ENCODE measurements at regions not wholly inside any gene's neighbourhood (a gene's known extent, or its start where the extent isn't known, plus 50 kb on each side); places are given as distances from the start of the nearest gene placed in this dataset.

GRCh38 chr2:203631068-203631757, 75.2 kb upstream of the CD28 start:
- in situ Hi-C loops (cut with MboI) (no loop called here), intact Hi-C loops (cut with micrococcal nuclease; ENCODE audit: unreplicated experiment) (no loop called here)
- POLR2A ChIA-PET = interaction anchor here (0.6 to 0.7 kb wide), 2 partner anchors 9 to 108 kb away, joined by 4 read pairs; no protein-coding TSS in a partner anchor
- FAIRE-seq = no peak
- no TSS peak for BruUV-seq (replicated peaks)
- CTCF ChIA-PET = no interaction called here
- Histone ChIP-seq H3K27ac (ENCODE audit: control insufficient read depth, insufficient read depth) (no peak overlapping the region), H2AFZ (ENCODE audit: control insufficient read depth, low read depth, low read length) (no peak overlapping the region), H3K79me2 (ENCODE audit: control insufficient read depth, insufficient read depth, low read length) (no peaks in the 10 kb centered on the region), H3K4me2 (ENCODE audit: control insufficient read depth, insufficient read depth) (no peak overlapping the region), H3K4me3 (no peak overlapping the region), H3K9me3 (replicated peaks; ENCODE audit: control insufficient read depth, insufficient read depth, low read length) (no peaks in the 10 kb centered on the region), H3K36me3 (ENCODE audit: control insufficient read depth in 2 of 2, insufficient read depth in 2 of 2, low read length in 1 of 2) (no peaks in the 10 kb centered on the region), H4K20me1 (ENCODE audit: control insufficient read depth, insufficient read depth) (no peaks in the 10 kb centered on the region), H3K9ac (ENCODE audit: control insufficient read depth, insufficient read depth, low read length) (no peak overlapping the region), H3K4me1 (ENCODE audit: control insufficient read depth, insufficient read depth, low read length) (no peaks in the 10 kb centered on the region), H3K27me3 (replicated peaks in 1 of 2; ENCODE audit: control insufficient read depth in 2 of 2, insufficient read depth in 2 of 2, low read length in 1 of 2) (no peaks in the 10 kb centered on the region)
- RAD21 ChIA-PET (ENCODE audit: unreplicated experiment) = no interaction called here
- DNase-seq (ENCODE audit: low read depth, low spot score) = no peak
- no peak for ATAC-seq
- TF ChIP-seq WRNIP1 (IDR thresholded peaks at IDR 0.05; ENCODE audit: borderline replicate concordance, low read depth, low read length) = no peak
- no peak for TF ChIP-seq EZH2 (IDR thresholded peaks at IDR 0.05; ENCODE audit: borderline replicate concordance, control insufficient read depth, low read depth, low read length)
- no peak for TF ChIP-seq ZBTB33 (IDR thresholded peaks at IDR 0.05)
- TF ChIP-seq MYC (IDR thresholded peaks at IDR 0.05; ENCODE audit: insufficient read depth, insufficient read length, insufficient replicate concordance, low read length, severe bottlenecking) = no peak
- TF ChIP-seq BACH1 (IDR thresholded peaks at IDR 0.05; ENCODE audit: borderline replicate concordance) = no peak
- TF ChIP-seq TCF3 (IDR thresholded peaks at IDR 0.05; ENCODE audit: borderline replicate concordance, insufficient read depth, low read depth, low read length) = no peak
- TF ChIP-seq ATF2 (IDR thresholded peaks at IDR 0.05; ENCODE audit: low read length) = no peak
- TF ChIP-seq ZNF384 (IDR thresholded peaks at IDR 0.05; ENCODE audit: borderline replicate concordance, low read depth, low read length) = no peak
- no peak for TF ChIP-seq ZNF687 (IDR thresholded peaks at IDR 0.05)
- TF ChIP-seq DPF2 (IDR thresholded peaks at IDR 0.05) = no peak
- no peak for TF ChIP-seq E4F1 (IDR thresholded peaks at IDR 0.05; ENCODE audit: borderline replicate concordance, partially characterized antibody)
- TF ChIP-seq SP1 (IDR thresholded peaks at IDR 0.05; ENCODE audit: low read depth, low read length) = no peak
- 58% methylated on average over 8 of the region's 8 CpGs for WGBS (ENCODE audit: insufficient coverage, insufficient replicate concordance, low lambda C conversion rate, missing lambda C conversion rate)
- SMC1A ChIA-PET (ENCODE audit: uncharacterized antibody, unreplicated experiment) = interaction anchor here (0.6 kb wide), 1 partner anchor 191 kb away, joined by 3 read pairs; no protein-coding TSS in a partner anchor

Data from GM12878 (cell line).